ENCODE measurements at regions not wholly inside any gene's neighbourhood (a gene's known extent, or its start where the extent isn't known, plus 50 kb on each side); places are given as distances from the start of the nearest gene placed in this dataset.
A peak's percentile ranks its signal among the peaks of the same experiment; 100 is the strongest.

DNA sequence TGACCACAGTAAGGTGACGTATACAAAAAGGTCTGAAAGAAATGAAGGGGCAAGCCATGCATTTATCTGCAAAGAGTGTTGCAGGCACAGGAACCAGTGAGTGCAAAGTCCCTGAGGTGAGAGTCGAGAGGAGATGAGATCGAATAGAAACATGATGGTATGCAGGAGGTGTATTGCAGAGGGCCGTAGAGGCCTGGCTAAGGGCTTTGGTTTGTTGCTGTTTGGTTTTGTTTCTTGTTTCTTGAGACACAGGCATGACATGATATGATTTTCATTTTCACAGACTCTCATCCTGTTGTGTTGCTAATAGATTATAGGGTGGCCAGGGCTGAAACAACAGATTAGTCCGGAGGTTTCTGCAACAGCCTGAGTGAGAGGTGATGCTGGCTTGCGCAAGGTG, 80.4 kb downstream of the HSPH1 start:
- H3K4me3 ChIP-seq (ENCODE audit: low read length): no peak overlapping the region
- H3F3A ChIP-seq (ENCODE audit: control insufficient read depth, insufficient read depth): no peaks in the 10 kb centered on the region
- H3K79me2 ChIP-seq (ENCODE audit: control insufficient read depth, low read length): no peaks in the 10 kb centered on the region
- no peaks in the 10 kb centered on the region for H3K9me3 ChIP-seq (ENCODE audit: control insufficient read depth, insufficient read depth, low read length)
- H3K27me3 ChIP-seq (ENCODE audit: control insufficient read depth, low read length): peaks cover 14% of the 10 kb centered on the region
- H4K20me1 ChIP-seq (ENCODE audit: control insufficient read depth, insufficient read depth, low read depth, low read length): no peaks in the 10 kb centered on the region
- TF ChIP-seq, protein P1, sequence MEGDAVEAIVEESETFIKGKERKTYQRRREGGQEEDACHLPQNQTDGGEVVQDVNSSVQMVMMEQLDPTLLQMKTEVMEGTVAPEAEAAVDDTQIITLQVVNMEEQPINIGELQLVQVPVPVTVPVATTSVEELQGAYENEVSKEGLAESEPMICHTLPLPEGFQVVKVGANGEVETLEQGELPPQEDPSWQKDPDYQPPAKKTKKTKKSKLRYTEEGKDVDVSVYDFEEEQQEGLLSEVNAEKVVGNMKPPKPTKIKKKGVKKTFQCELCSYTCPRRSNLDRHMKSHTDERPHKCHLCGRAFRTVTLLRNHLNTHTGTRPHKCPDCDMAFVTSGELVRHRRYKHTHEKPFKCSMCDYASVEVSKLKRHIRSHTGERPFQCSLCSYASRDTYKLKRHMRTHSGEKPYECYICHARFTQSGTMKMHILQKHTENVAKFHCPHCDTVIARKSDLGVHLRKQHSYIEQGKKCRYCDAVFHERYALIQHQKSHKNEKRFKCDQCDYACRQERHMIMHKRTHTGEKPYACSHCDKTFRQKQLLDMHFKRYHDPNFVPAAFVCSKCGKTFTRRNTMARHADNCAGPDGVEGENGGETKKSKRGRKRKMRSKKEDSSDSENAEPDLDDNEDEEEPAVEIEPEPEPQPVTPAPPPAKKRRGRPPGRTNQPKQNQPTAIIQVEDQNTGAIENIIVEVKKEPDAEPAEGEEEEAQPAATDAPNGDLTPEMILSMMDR (IDR thresholded peaks at IDR 0.05; ENCODE audit: low read depth, low read length, poor library complexity, severe bottlenecking): no peak
- no peak for TF ChIP-seq EZH2phosphoT487 (IDR thresholded peaks at IDR 0.05; ENCODE audit: borderline replicate concordance, low read length)
- no peak overlapping the region for H3K27ac ChIP-seq (ENCODE audit: low read depth, low read length)
- H3K9me2 ChIP-seq (replicated peaks; ENCODE audit: control insufficient read depth, low read length): no peaks in the 10 kb centered on the region
- H3K4me1 ChIP-seq (ENCODE audit: control insufficient read depth, low read length): no peaks in the 10 kb centered on the region
- H3K36me3 ChIP-seq (ENCODE audit: control insufficient read depth, low read length): no peaks in the 10 kb centered on the region
- no peak overlapping the region for H3K4me2 ChIP-seq (ENCODE audit: low read length)

GRCh38 chr13:31074756-31075155, 86.9 kb downstream of the HSPH1 start:
- Histone ChIP-seq H3K4me3 (ENCODE audit: low read length) (peak overlapping the region; percentile 53), H3K79me2 (ENCODE audit: control insufficient read depth, low read length) (no peaks in the 10 kb centered on the region), H3K27me3 (ENCODE audit: control insufficient read depth, low read length) (0 out of 2 replicates have a peak, but pooled peaks cover 3% of the 10 kb centered on the region), H3K36me3 (ENCODE audit: control insufficient read depth, low read length) (no peaks in the 10 kb centered on the region), H3K27ac (ENCODE audit: low read depth, low read length) (peak overlapping the region; percentile 63), H3F3A (ENCODE audit: control insufficient read depth, insufficient read depth) (peaks cover 11% of the 10 kb centered on the region), H4K20me1 (ENCODE audit: control insufficient read depth, insufficient read depth, low read depth, low read length) (no peaks in the 10 kb centered on the region), H3K4me2 (ENCODE audit: low read length) (peak overlapping the region; percentile 68), H3K9me2 (replicated peaks; ENCODE audit: control insufficient read depth, low read length) (no peaks in the 10 kb centered on the region), H3K4me1 (ENCODE audit: control insufficient read depth, low read length) (peaks cover 25% of the 10 kb centered on the region), H3K9me3 (ENCODE audit: control insufficient read depth, insufficient read depth, low read length) (no peaks in the 10 kb centered on the region)
- TF ChIP-seq, protein P1 (IDR thresholded peaks at IDR 0.05; ENCODE audit: low read depth, low read length, poor library complexity, severe bottlenecking): no peak
- no peak for TF ChIP-seq EZH2phosphoT487 (IDR thresholded peaks at IDR 0.05; ENCODE audit: borderline replicate concordance, low read length)

DNA sequence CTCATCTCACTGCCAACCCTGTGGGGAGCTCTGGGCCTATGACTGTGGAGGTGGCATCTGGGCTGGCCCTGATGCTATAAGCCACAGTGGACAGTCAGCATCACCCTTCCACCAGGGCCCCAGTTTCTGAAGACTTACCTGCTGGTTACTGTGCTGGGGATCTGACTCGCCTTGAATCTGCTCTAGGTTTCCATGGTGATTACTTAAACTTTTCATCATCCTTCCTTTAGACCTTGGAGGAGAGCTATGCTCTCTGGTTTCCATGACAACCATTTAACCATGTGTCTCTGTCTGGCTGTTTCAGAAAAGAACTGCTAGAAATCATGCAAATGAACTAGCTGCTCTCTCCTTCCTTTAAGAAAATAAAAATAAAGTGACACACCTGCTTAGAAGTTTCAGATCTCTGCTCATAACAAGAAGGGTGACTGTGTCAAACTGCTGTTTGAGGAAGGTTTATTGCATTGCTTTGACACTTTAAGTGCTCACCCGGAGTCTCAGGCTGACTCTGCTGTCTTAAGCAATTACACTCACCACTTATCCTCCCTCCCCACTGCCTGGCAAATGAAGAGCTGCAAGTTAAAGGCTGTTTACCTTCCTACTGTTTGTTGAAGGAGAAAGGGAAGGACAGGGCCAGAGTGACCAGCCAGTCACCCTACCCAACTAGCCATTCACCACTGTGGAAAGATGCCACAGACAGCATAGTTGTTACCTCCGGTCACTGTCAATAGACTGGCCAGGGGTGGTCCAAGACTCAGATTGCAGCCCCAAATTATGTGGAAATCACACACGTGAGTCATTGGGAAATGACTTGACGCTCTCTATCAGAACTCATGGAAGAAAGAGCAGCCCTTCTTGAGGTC, 87.6 kb downstream of the HSPH1 start:
- no peaks in the 10 kb centered on the region for H3K36me3 ChIP-seq (ENCODE audit: control insufficient read depth, low read length)
- no peaks in the 10 kb centered on the region for H3K9me3 ChIP-seq (ENCODE audit: control insufficient read depth, insufficient read depth, low read length)
- no peaks in the 10 kb centered on the region for H3K9me2 ChIP-seq (replicated peaks; ENCODE audit: control insufficient read depth, low read length)
- peaks cover 25% of the 10 kb centered on the region for H3K4me1 ChIP-seq (ENCODE audit: control insufficient read depth, low read length)
- H3K27ac ChIP-seq (ENCODE audit: low read depth, low read length): peak overlapping the region; percentile 63
- H3K4me2 ChIP-seq (ENCODE audit: low read length): peak overlapping the region; percentile 68
- H3K4me3 ChIP-seq (ENCODE audit: low read length): peak overlapping the region; percentile 53
- 0 out of 2 replicates have a peak, but pooled peaks cover 3% of the 10 kb centered on the region for H3K27me3 ChIP-seq (ENCODE audit: control insufficient read depth, low read length)
- H3K79me2 ChIP-seq (ENCODE audit: control insufficient read depth, low read length): no peaks in the 10 kb centered on the region
- no peaks in the 10 kb centered on the region for H4K20me1 ChIP-seq (ENCODE audit: control insufficient read depth, insufficient read depth, low read depth, low read length)
- peaks cover 11% of the 10 kb centered on the region for H3F3A ChIP-seq (ENCODE audit: control insufficient read depth, insufficient read depth)
- TF ChIP-seq EZH2phosphoT487 (IDR thresholded peaks at IDR 0.05; ENCODE audit: borderline replicate concordance, low read length): no peak
- TF ChIP-seq, protein P1 (IDR thresholded peaks at IDR 0.05; ENCODE audit: low read depth, low read length, poor library complexity, severe bottlenecking): no peak

All from DOHH2 (cell line).